ENCODE measurements at regions not wholly inside any gene's neighbourhood (a gene's known extent, or its start where the extent isn't known, plus 50 kb on each side); places are given as distances from the start of the nearest gene placed in this dataset.
A peak's percentile ranks its signal among the peaks of the same experiment; 100 is the strongest.
"Not testable (repeated sequence)": the region's sequence is repeated elsewhere in the genome, so short reads cannot be mapped to it uniquely, and the experiment has no call there.

DNA sequence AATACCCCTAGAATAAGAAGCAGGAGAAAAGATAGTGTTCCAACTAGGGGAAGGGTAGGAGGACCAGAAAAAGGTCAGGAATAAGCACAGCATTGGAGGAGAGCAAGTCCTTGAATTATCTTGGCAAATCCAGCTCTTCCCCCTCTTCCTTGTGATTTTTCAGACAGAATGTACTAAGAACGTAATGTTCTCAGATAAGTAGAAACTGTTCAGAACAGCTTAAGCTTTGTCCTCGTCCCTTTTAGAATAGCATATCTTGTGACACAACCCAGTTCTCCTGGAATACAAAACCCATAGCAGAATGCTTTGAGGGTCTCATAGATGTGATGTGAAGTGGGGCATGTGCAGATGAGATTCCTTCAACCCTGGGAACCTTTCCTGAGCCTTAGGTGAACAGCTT lies 97.4 kb downstream of the EMB start:
- Mint-ChIP-seq H3K27me3 (no peaks in the 10 kb centered on the region), H3K27ac (no peak overlapping the region), H3K36me3 (ENCODE audit: low read depth) (no peaks in the 10 kb centered on the region), H3K4me3 (no peak overlapping the region), H3K4me1 (peaks cover 6% of the 10 kb centered on the region), H3K9me3 (no peaks in the 10 kb centered on the region)
- ATAC-seq (replicated peaks) = no peak

- Mint-ChIP-seq H3K9me3 (no peaks in the 10 kb centered on the region), H3K36me3 (ENCODE audit: low read depth) (no peaks in the 10 kb centered on the region), H3K27me3 (no peaks in the 10 kb centered on the region), H3K27ac (no peak overlapping the region), H3K4me3 (no peak overlapping the region), H3K4me1 (peaks cover 6% of the 10 kb centered on the region)
- ATAC-seq (replicated peaks) = no peak
Observed at GRCh38 chr5:50340757-50341156, 100.3 kb downstream of the EMB start.

DNA sequence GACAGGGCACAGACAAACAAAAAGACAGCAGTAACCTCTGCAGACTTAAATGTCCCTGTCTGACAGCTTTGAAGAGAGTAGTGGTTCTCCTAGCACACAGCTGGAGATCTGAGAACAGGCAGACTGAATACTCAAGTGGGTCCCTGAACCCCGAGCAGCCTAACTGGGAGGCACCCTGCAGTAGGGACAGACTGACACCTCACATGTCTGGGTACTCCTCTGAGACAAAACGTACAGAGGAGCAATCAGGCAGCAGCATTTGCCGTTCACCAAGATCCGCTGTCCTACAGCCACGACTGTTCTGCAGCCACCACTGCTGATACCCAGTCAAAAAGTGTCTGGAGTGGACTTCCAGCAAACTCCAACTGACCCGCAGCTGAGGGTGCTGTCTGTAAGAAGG lies 110.5 kb downstream of the EMB start:
- not testable (repeated sequence) for H3K27ac Mint-ChIP-seq; H3K27me3 Mint-ChIP-seq; ATAC-seq (replicated peaks); H3K4me3 Mint-ChIP-seq; H3K36me3 Mint-ChIP-seq (ENCODE audit: low read depth); H3K9me3 Mint-ChIP-seq
- H3K4me1 Mint-ChIP-seq = peaks cover 13% of the 10 kb centered on the region

GRCh38 chr5:50328193-50328729 lies 112.8 kb downstream of the EMB start:
- H3K9me3 Mint-ChIP-seq = peaks cover 6% of the 10 kb centered on the region
- peak overlapping the region; percentile 57 for H3K4me3 Mint-ChIP-seq
- no peaks in the 10 kb centered on the region for H3K27me3 Mint-ChIP-seq
- peaks cover 13% of the 10 kb centered on the region for H3K4me1 Mint-ChIP-seq
- no peaks in the 10 kb centered on the region for H3K36me3 Mint-ChIP-seq (ENCODE audit: low read depth)
- peak overlapping the region; percentile 12 for H3K27ac Mint-ChIP-seq
- peak; percentile 28 for ATAC-seq (replicated peaks)

GRCh38 chr5:50325237-50325832 lies 115.8 kb downstream of the EMB start:
- Mint-ChIP-seq H3K4me3 (no peak overlapping the region), H3K9me3 (no peaks in the 10 kb centered on the region), H3K4me1 (peaks cover 17% of the 10 kb centered on the region), H3K36me3 (ENCODE audit: low read depth) (no peaks in the 10 kb centered on the region), H3K27me3 (no peaks in the 10 kb centered on the region), H3K27ac (no peak overlapping the region)
- ATAC-seq (replicated peaks) = no peak

DNA sequence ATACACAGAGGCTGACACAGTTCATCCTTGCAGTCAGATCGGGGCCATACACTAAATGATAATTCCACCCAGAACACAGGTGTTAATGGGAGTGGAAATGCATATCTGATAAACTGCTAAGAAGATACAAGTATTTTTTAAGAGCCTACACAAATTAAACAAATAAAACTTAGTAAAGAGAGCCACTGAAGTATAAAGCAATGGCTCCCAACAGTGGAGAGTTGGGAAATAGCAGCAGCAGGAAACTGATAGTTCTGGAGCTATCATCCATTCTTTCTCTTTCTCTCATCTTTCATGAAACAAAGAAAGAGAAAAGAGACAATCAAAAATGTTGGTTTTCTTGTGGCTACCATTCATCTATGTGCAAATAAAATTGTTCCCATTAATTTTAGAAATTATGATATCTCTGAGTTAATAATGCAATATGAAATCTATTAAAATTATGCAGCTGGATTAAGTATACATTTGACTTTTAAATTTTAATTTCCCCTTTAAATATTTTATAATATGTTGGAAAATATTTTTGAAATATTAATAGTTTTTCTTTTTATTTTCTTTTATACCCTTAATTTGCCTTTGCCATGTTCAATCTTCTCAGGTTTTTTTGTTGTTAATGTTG lies 120.8 kb downstream of the EMB start:
- Mint-ChIP-seq H3K9me3 (no peaks in the 10 kb centered on the region), H3K27ac (no peak overlapping the region), H3K27me3 (no peaks in the 10 kb centered on the region), H3K4me1 (peaks cover 5% of the 10 kb centered on the region), H3K36me3 (ENCODE audit: low read depth) (no peaks in the 10 kb centered on the region), H3K4me3 (no peak overlapping the region)
- ATAC-seq (replicated peaks) = no peak

- Mint-ChIP-seq H3K4me3 (no peak overlapping the region), H3K4me1 (peaks cover 5% of the 10 kb centered on the region), H3K27me3 (no peaks in the 10 kb centered on the region), H3K9me3 (no peaks in the 10 kb centered on the region), H3K36me3 (ENCODE audit: low read depth) (no peaks in the 10 kb centered on the region), H3K27ac (no peak overlapping the region)
- no peak for ATAC-seq (replicated peaks)
Observed at GRCh38 chr5:50318220-50318619, 122.9 kb downstream of the EMB start.

DNA sequence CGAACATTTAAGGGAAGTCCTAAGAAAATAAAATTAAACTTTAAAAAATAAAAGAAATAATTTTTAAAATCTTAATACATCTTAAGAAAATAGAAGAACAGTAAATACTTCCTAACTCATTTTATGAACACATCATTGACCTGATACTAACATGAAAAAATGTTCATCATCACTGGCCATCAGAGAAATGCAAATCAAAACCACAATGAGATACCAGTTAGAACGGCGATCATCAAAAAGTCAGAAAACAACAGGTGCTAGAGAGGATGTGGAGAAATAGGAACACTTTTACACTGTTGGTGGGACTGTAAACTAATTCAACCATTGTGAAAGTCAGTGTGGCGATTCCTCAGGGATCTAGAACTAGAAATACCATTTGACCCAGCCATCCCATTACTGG lies 134.6 kb downstream of the EMB start:
- not testable (repeated sequence) for H3K4me1 Mint-ChIP-seq; H3K27ac Mint-ChIP-seq; H3K27me3 Mint-ChIP-seq; H3K9me3 Mint-ChIP-seq; ATAC-seq (replicated peaks); H3K4me3 Mint-ChIP-seq; H3K36me3 Mint-ChIP-seq (ENCODE audit: low read depth)

DNA sequence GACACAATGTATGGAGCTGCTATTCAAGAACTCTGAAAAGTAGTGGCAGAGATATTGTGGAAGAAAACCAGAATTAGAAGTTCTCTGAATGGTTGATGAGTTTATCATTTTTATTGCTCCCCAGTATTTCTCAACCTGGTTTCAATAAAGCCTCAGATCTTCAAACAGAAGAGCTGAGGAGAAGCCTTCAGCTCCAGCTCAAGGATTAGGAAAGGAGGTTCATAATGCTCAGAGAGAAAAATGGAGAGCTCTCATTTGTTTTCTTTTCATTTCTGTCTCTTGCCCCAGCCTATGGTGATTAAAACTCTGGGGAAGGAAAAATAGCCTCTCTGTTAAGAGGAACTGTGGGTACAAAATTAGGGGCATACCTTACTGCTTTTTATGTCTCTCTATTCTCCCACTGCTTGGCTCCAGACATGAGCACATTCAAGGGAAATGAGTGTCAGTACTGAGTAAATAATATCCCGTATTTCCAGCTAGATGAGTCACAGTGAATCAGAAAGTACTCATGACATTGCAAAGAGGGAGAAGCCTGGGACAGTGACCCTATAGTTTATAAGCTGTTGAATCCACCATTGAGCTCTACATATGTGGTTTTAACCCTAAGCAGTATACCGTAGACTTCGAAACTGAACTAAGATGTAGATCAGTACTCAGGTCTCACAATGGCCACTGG lies 138.1 kb downstream of the EMB start:
- no peaks in the 10 kb centered on the region for H3K36me3 Mint-ChIP-seq (ENCODE audit: low read depth)
- H3K27me3 Mint-ChIP-seq = no peaks in the 10 kb centered on the region
- peaks cover 4% of the 10 kb centered on the region for H3K9me3 Mint-ChIP-seq
- no peak overlapping the region for H3K4me3 Mint-ChIP-seq
- H3K4me1 Mint-ChIP-seq = no peaks in the 10 kb centered on the region
- no peak overlapping the region for H3K27ac Mint-ChIP-seq
- no peak for ATAC-seq (replicated peaks)

GRCh38 chr5:50301756-50302155 lies 139.3 kb downstream of the EMB start:
- Mint-ChIP-seq H3K36me3 (ENCODE audit: low read depth) (no peaks in the 10 kb centered on the region), H3K4me1 (no peaks in the 10 kb centered on the region)
- ATAC-seq (replicated peaks) = no peak

DNA sequence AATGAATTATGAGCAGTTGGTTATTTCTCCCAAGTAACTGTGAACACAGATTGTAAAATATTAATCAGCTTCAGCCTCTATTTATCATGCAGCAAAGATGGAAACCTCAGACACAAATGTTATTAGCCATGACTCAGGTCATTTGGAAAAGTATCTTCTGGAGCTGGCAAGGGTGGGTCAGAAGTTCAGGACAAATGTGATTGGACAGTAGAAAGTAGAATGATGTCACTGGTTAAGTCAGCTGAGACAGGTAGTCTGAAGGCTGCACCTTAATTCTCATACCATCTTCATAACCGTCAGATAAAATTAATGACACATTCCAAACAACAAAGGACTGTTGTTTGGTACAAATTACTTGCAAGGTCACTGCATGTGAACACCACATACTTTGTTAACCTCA lies 140.2 kb downstream of the EMB start:
- Mint-ChIP-seq H3K4me1 (no peaks in the 10 kb centered on the region), H3K4me3 (no peak overlapping the region), H3K27ac (no peak overlapping the region), H3K27me3 (no peaks in the 10 kb centered on the region), H3K36me3 (ENCODE audit: low read depth) (no peaks in the 10 kb centered on the region), H3K9me3 (peaks cover 4% of the 10 kb centered on the region)
- no peak for ATAC-seq (replicated peaks)

More at GRCh38 chr5:50301756-50302155, 139.3 kb downstream of the EMB start:
- Mint-ChIP-seq H3K27me3 (no peaks in the 10 kb centered on the region), H3K4me3 (no peak overlapping the region), H3K9me3 (peaks cover 4% of the 10 kb centered on the region), H3K27ac (no peak overlapping the region)

GRCh38 chr5:50299896-50300295 lies 141.2 kb downstream of the EMB start:
- Mint-ChIP-seq H3K27me3 (no peaks in the 10 kb centered on the region), H3K9me3 (peaks cover 7% of the 10 kb centered on the region), H3K4me3 (no peak overlapping the region), H3K4me1 (no peaks in the 10 kb centered on the region), H3K27ac (no peak overlapping the region), H3K36me3 (ENCODE audit: low read depth) (peaks cover 5% of the 10 kb centered on the region)
- ATAC-seq (replicated peaks) = no peak

GRCh38 chr5:50292735-50293394 lies 148.2 kb downstream of the EMB start:
- H3K36me3 Mint-ChIP-seq (ENCODE audit: low read depth) = peaks cover 5% of the 10 kb centered on the region
- no peak for ATAC-seq (replicated peaks)
- H3K27ac Mint-ChIP-seq = no peak overlapping the region
- peaks cover 10% of the 10 kb centered on the region for H3K9me3 Mint-ChIP-seq
- H3K27me3 Mint-ChIP-seq = no peaks in the 10 kb centered on the region
- H3K4me1 Mint-ChIP-seq = no peaks in the 10 kb centered on the region
- no peak overlapping the region for H3K4me3 Mint-ChIP-seq

GRCh38 chr5:50280461-50280860 lies 160.6 kb downstream of the EMB start:
- not testable (repeated sequence) for H3K27me3 Mint-ChIP-seq; H3K36me3 Mint-ChIP-seq (ENCODE audit: low read depth); H3K4me1 Mint-ChIP-seq; ATAC-seq (replicated peaks); H3K27ac Mint-ChIP-seq; H3K4me3 Mint-ChIP-seq
- H3K9me3 Mint-ChIP-seq = peaks cover 21% of the 10 kb centered on the region
